Nephron (organoid): ENCODE measurements at regions not wholly inside any gene's neighbourhood (a gene's known extent, or its start where the extent isn't known, plus 50 kb on each side); places are given as distances from the start of the nearest gene placed in this dataset.
"Not testable (repeated sequence)": the region's sequence is repeated elsewhere in the genome, so short reads cannot be mapped to it uniquely, and the experiment has no call there.

Experiments
- H3K27ac Mint-ChIP-seq, 3 experiments: 2 replicates each; pipeline ENCODE4 v1.8.0; 2020; ENCODE audit warnings: mixed read lengths in 3 of 3, mild to moderate bottlenecking in 2 of 3, moderate library complexity in 1 of 3
- H3K27me3 Mint-ChIP-seq: 2 replicates; pipeline ENCODE4 v1.8.0; 2021; ENCODE audit warnings: low read depth, mild to moderate bottlenecking, moderate library complexity, mixed read lengths
- H3K36me3 Mint-ChIP-seq: 2 replicates; pipeline ENCODE4 v1.8.0; 2020; ENCODE audit warnings: low read depth, mixed read lengths
- H3K4me1 Mint-ChIP-seq: 2 replicates; pipeline ENCODE4 v1.8.0; 2020; ENCODE audit warnings: mixed read lengths
- H3K4me3 Mint-ChIP-seq, 3 experiments: 2 replicates each; pipeline ENCODE4 v1.8.0; 2020; ENCODE audit warnings: mild to moderate bottlenecking in 3 of 3, mixed read lengths in 3 of 3, moderate library complexity in 2 of 3
- H3K9me3 Mint-ChIP-seq: 2 replicates; pipeline ENCODE4 v1.8.0; 2020; ENCODE audit warnings: mixed read lengths
- TF ChIP-seq, protein P1 (sequence below), 3 experiments: fragments of 200-600 bp; sonication (generic); IDR thresholded peaks; one replicate each; pipeline ENCODE4 v1.5.0; 2021; ENCODE audit warnings: antibody characterized with exemption in 3 of 3; ENCODE audit not compliant: unreplicated experiment in 3 of 3

DNA sequence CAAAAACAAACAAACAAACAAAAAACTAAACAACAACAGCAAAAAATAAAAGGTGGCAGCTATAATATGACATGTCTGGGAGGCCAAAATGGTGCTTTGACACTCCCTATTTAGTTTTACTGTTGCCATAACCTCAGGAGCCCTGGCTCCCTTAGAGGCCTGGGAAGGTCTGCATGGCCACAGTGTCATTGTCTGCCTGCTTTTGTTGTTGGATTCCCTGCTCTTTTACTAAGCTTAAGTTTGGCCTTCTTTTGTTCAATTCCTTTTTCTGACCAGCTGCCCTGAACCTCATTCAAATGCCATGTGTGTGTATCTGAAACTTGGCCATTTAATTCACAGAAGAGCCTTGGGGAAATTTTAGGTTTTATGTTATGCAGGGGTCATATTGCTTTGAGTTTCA lies 458.2 kb downstream of the TMEM232 start:
- H3K36me3 Mint-ChIP-seq: no peaks in the 10 kb centered on the region
- H3K4me1 Mint-ChIP-seq: peaks cover 8% of the 10 kb centered on the region
- no peak overlapping the region for H3K4me3 Mint-ChIP-seq
- H3K27me3 Mint-ChIP-seq: no peaks in the 10 kb centered on the region
- H3K9me3 Mint-ChIP-seq: no peaks in the 10 kb centered on the region
- TF ChIP-seq, protein P1, sequence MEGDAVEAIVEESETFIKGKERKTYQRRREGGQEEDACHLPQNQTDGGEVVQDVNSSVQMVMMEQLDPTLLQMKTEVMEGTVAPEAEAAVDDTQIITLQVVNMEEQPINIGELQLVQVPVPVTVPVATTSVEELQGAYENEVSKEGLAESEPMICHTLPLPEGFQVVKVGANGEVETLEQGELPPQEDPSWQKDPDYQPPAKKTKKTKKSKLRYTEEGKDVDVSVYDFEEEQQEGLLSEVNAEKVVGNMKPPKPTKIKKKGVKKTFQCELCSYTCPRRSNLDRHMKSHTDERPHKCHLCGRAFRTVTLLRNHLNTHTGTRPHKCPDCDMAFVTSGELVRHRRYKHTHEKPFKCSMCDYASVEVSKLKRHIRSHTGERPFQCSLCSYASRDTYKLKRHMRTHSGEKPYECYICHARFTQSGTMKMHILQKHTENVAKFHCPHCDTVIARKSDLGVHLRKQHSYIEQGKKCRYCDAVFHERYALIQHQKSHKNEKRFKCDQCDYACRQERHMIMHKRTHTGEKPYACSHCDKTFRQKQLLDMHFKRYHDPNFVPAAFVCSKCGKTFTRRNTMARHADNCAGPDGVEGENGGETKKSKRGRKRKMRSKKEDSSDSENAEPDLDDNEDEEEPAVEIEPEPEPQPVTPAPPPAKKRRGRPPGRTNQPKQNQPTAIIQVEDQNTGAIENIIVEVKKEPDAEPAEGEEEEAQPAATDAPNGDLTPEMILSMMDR (IDR thresholded peaks at IDR 0.05; ENCODE audit: unreplicated experiment in 3 of 3): no peak
- H3K27ac Mint-ChIP-seq: no peak overlapping the region

DNA sequence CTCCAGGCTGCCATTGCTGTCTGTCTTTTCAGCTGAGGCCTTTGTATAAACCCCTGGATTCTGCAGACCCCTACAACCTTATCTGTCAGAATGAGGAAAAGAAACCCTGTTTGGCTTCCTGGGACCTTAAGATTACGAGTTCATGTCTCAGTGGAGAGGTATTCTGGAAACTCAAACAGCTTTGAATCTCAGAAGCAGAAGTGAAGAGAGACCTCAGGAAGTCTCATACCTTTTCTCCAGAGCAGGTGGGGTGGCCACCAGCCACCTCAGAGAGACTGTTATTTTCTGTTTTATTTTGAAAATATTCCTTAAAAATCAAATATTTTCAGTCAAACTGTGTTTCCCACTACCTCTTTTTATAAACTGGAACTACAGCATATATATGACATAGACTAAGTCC lies 457.5 kb downstream of the TMEM232 start:
- H3K4me1 Mint-ChIP-seq: peaks cover 8% of the 10 kb centered on the region
- no peaks in the 10 kb centered on the region for H3K27me3 Mint-ChIP-seq
- no peaks in the 10 kb centered on the region for H3K9me3 Mint-ChIP-seq
- no peak overlapping the region for H3K27ac Mint-ChIP-seq
- no peaks in the 10 kb centered on the region for H3K36me3 Mint-ChIP-seq
- H3K4me3 Mint-ChIP-seq: no peak overlapping the region
- TF ChIP-seq, protein P1 (IDR thresholded peaks at IDR 0.05; ENCODE audit: unreplicated experiment in 3 of 3): no peak

DNA sequence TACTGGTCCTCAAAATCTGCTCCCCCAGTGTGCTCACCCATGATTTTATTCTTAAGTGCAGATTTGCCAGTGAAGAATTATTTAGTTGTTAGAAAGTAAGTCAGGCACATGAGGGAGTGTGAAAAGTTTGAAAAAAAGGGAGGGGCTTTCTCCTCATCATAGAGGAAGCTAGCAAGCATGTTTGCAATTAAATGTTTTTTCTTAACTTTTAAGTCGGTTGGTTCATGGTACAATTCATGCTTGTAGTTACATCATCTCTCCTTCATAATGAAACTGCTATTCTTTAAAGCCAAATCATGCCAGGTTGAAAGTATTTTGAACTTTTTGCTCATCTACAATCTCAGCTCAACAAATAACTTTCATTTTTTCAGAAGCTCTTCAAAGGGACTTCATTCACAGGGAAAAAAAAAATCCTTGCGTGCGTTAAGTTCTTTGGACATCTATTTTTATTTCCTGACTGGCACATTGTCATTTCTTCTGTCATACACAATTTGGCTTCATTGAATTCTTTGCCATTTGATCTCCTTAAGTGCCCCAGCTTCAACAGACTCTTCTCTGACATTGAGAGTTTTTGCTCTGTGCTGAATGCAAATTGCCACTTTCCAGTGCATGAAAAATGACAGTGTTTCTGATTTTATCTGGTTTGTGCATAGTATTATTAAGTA lies 456.9 kb downstream of the TMEM232 start:
- Mint-ChIP-seq H3K4me3 (no peak overlapping the region), H3K4me1 (peaks cover 5% of the 10 kb centered on the region), H3K9me3 (no peaks in the 10 kb centered on the region), H3K36me3 (no peaks in the 10 kb centered on the region), H3K27me3 (no peaks in the 10 kb centered on the region), H3K27ac (no peak overlapping the region)
- TF ChIP-seq, protein P1 (IDR thresholded peaks at IDR 0.05; ENCODE audit: unreplicated experiment in 3 of 3): no peak

DNA sequence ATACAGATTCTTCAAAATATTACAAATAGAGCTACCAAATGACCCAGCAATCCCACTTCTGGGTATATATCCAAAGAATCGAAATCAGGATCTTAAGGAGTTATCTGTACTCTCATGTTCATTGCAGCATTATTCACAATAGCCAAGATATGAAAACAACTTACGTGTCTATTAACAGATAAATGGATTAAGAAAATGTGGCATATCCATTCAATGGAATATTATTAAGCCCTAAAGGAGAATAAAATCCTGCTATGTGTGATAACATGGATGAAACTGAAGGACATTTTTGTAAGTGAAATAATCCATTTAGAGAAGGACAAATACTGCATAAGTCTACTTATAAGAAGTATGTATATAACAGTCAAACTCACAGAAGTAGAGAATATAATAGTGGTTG lies 450.6 kb downstream of the TMEM232 start:
- TF ChIP-seq, protein P1 (IDR thresholded peaks at IDR 0.05; ENCODE audit: unreplicated experiment in 3 of 3): no peak
- no peaks in the 10 kb centered on the region for H3K4me1 Mint-ChIP-seq
- H3K9me3 Mint-ChIP-seq: peaks cover 28% of the 10 kb centered on the region
- no peak overlapping the region for H3K4me3 Mint-ChIP-seq
- no peak overlapping the region for H3K27ac Mint-ChIP-seq
- no peaks in the 10 kb centered on the region for H3K27me3 Mint-ChIP-seq
- peaks cover 3% of the 10 kb centered on the region for H3K36me3 Mint-ChIP-seq

DNA sequence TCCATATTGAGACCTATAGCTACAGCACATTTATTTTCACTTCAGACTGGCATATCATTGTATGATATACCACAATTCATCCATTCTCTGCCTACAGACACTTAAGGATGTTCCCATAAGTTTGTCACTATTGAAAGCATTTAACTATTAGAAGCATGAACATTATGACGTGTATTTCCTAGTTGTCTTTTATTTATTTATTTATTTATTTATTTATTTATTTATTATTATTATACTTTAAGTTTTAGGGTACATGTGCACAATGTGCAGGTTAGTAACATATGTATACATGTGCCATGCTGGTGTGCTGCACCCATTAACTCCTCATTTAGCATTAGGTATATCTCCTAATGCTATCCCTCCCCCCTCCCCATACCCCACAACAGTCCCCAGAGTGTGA lies 448.0 kb downstream of the TMEM232 start:
- not testable (repeated sequence) for H3K27me3 Mint-ChIP-seq

DNA sequence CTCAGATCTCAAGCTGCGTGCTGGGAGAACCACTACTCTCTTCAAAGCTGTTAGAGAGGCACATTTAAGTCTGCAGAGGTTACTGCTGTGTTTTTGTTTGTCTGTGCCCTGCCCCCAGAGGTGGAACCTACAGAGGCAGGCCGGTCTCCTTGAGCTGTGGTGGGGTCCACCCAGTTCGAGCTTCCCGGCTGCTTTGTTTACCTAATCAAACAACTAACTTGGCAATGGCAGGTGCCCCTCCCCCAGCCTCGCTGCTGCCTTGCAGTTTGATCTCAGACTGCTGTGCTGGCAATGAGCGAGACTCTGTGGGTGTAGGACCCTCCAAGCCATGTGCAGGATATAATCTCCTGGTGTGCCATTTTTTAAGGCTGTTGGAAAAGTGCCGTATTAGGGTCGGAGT lies 442.4 kb downstream of the TMEM232 start:
- not testable (repeated sequence) for H3K27ac Mint-ChIP-seq, H3K27me3 Mint-ChIP-seq, H3K4me1 Mint-ChIP-seq, H3K4me3 Mint-ChIP-seq
- Mint-ChIP-seq H3K9me3 (peaks cover 49% of the 10 kb centered on the region), H3K36me3 (peaks cover 11% of the 10 kb centered on the region)

More for the DNA sequence above, 448.0 kb downstream of the TMEM232 start:
- H3K4me3 Mint-ChIP-seq, H3K27ac Mint-ChIP-seq, H3K4me1 Mint-ChIP-seq, H3K36me3 Mint-ChIP-seq: not testable (repeated sequence)
- peaks cover 45% of the 10 kb centered on the region for H3K9me3 Mint-ChIP-seq

DNA sequence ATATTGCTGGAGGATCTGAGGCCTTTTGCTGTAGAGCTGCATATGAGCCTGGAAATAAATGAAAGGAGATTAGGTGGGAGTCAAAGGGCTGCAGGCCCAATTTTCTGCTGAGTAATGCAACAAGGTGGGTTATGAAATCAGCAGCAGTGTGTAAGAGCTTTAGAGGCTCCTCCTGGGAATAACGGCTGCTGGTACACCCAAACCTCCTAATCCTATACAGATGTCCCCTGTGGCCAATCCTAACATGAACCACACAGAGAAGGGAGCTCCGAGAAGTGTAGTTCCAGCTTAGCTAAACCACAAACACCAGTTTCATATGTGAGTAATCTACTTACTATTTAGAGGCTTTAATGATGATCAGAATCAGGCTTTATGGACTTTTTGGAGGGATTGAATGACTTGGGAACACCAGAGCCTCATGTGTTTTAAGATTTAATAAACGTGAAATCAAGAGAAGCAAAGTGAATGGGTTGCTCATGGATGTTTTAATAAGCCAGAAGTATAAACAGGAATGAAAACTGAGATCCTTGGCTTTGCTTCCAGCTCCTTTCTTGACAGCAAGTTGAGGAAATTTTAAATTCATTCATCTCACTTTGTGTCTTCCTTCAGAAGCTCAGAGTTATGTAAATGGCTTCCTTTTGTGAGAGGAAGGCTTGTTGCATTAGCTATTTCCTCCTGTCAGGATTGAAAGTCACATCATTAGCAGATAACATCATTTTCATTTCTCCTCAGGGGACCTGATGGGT lies 437.5 kb downstream of the TMEM232 start:
- Mint-ChIP-seq H3K36me3 (peaks cover 4% of the 10 kb centered on the region), H3K4me1 (no peaks in the 10 kb centered on the region), H3K9me3 (peaks cover 20% of the 10 kb centered on the region), H3K27ac (no peak overlapping the region), H3K27me3 (no peaks in the 10 kb centered on the region), H3K4me3 (no peak overlapping the region)
- TF ChIP-seq, protein P1 (IDR thresholded peaks at IDR 0.05; ENCODE audit: unreplicated experiment in 3 of 3): no peak
